A673 (cell line): ENCODE measurements at regions not wholly inside any gene's neighbourhood (a gene's known extent, or its start where the extent isn't known, plus 50 kb on each side); places are given as distances from the start of the nearest gene placed in this dataset.
"Not testable (repeated sequence)": the region's sequence is repeated elsewhere in the genome, so short reads cannot be mapped to it uniquely, and the experiment has no call there.

Experiments used
- BruUV-seq: library from RNA; stranded (reverse); fragments of 400-500 nt; replicated peaks from 2 replicates; lab custom pipeline; 2021; lab: Mats Ljungman, UMichigan
- CTCF ChIA-PET: fragments of 300-600 bp; sonication (Branson Sonifier 250); formaldehyde crosslinking; loops from one replicate; lab custom pipeline; 2022; ENCODE audit warnings: antibody characterized with exemption; lab: Charles Lee
- POLR2A ChIA-PET: fragments of 300-600 bp; sonication (Branson Sonifier 250); formaldehyde crosslinking; loops from one replicate; lab custom pipeline; 2022; ENCODE audit warnings: antibody characterized with exemption; ENCODE audit not compliant: low non-redundant PET; lab: Charles Lee
- DNase-seq: peaks from one replicate; pipeline ENCODE4 v3.0.0-alpha.2; 2015; ENCODE audit warnings: low spot score
- H3K27ac ChIP-seq: fragments of 200-600 bp; sonication (generic); 2 replicates; pipeline ENCODE4 v1.5.1; 2016; ENCODE audit warnings: mixed run types, low read depth, mild to moderate bottlenecking, mixed read lengths, antibody characterized with exemption, low read length; ENCODE audit not compliant: poor library complexity, severe bottlenecking
- H3K27me3 ChIP-seq: fragments of 200-600 bp; sonication (generic); replicated peaks from 2 replicates; pipeline ENCODE4 v1.6.1; 2017; ENCODE audit warnings: mixed run types, low read depth, mild to moderate bottlenecking, mixed read lengths, antibody characterized with exemption, low read length; ENCODE audit not compliant: insufficient read depth, poor library complexity
- H3K36me3 ChIP-seq: fragments of 200-600 bp; sonication (generic); 2 replicates; pipeline ENCODE4 v1.6.1; 2016; ENCODE audit warnings: mixed run types, mild to moderate bottlenecking, mixed read lengths, antibody characterized with exemption, low read length; ENCODE audit not compliant: insufficient read depth, poor library complexity, severe bottlenecking
- H3K4me1 ChIP-seq: fragments of 200-600 bp; sonication (generic); 2 replicates; pipeline ENCODE4 v1.6.1; 2017; ENCODE audit warnings: mixed run types, mild to moderate bottlenecking, mixed read lengths, antibody characterized with exemption, low read length; ENCODE audit not compliant: insufficient read depth, poor library complexity, severe bottlenecking
- H3K4me3 ChIP-seq: fragments of 200-600 bp; sonication (generic); 2 replicates; pipeline ENCODE4 v1.5.1; 2016; ENCODE audit warnings: low read depth, mixed run types, mild to moderate bottlenecking, mixed read lengths, low read length; ENCODE audit not compliant: poor library complexity, severe bottlenecking
- H3K9me3 ChIP-seq: fragments of 200-600 bp; sonication (generic); 2 replicates; pipeline ENCODE4 v1.6.1; 2016; ENCODE audit warnings: mixed run types, low read depth, mild to moderate bottlenecking, mixed read lengths, antibody characterized with exemption, low read length; ENCODE audit not compliant: poor library complexity, severe bottlenecking
- EZH2 ChIP-seq: fragments of 200-600 bp; sonication (generic); IDR thresholded peaks from 2 replicates; pipeline ENCODE4 v1.6.1; 2017; ENCODE audit warnings: borderline replicate concordance, low read depth, mild to moderate bottlenecking, mixed read lengths, antibody characterized with exemption, low read length; ENCODE audit not compliant: poor library complexity, severe bottlenecking
- intact Hi-C: fragments of 100-400 bp; cut with micrococcal nuclease; formaldehyde crosslinking; loops from one replicate; pipeline ENCODE4 v1.10.0; 2022; ENCODE audit not compliant: unreplicated experiment
- TF ChIP-seq, protein P1 (sequence below): fragments of 300-800, 200-600 bp; sonication (generic); conservative IDR thresholded peaks from 2 replicates; pipeline ENCODE4 v1.5.1; 2017; ENCODE audit warnings: low read depth, mild to moderate bottlenecking, antibody characterized with exemption, low read length, moderate library complexity, mixed read lengths

DNA sequence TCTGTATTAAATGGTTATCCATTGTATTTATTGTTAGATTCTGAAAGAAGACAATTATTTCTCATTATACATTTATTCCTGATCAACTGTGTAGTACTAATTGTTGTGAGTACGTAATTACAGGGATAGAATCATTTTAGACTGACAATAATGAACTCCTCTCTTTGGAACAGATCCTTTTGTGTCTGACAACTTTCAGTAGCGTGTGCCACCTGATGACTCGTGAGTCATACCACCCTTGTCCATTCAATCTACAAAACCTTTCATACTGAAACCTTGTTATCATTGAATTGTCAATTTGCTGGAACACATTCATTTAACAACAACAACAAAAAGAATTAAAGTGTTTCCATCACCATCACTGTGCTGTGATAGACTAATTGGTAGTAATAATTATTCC, 602.7 kb upstream of the PCDH7 start:
- no TSS peak for BruUV-seq
- Histone ChIP-seq H3K4me3 (no peak overlapping the region), H3K4me1 (no peaks in the 10 kb centered on the region), H3K36me3 (no peaks in the 10 kb centered on the region), H3K27ac (no peak overlapping the region), H3K27me3 (no peaks in the 10 kb centered on the region), H3K9me3 (no peaks in the 10 kb centered on the region)
- CTCF ChIA-PET = no interaction called here
- TF ChIP-seq EZH2 = no peak
- TF ChIP-seq, protein P1, sequence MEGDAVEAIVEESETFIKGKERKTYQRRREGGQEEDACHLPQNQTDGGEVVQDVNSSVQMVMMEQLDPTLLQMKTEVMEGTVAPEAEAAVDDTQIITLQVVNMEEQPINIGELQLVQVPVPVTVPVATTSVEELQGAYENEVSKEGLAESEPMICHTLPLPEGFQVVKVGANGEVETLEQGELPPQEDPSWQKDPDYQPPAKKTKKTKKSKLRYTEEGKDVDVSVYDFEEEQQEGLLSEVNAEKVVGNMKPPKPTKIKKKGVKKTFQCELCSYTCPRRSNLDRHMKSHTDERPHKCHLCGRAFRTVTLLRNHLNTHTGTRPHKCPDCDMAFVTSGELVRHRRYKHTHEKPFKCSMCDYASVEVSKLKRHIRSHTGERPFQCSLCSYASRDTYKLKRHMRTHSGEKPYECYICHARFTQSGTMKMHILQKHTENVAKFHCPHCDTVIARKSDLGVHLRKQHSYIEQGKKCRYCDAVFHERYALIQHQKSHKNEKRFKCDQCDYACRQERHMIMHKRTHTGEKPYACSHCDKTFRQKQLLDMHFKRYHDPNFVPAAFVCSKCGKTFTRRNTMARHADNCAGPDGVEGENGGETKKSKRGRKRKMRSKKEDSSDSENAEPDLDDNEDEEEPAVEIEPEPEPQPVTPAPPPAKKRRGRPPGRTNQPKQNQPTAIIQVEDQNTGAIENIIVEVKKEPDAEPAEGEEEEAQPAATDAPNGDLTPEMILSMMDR = no peak
- no peak for DNase-seq
- POLR2A ChIA-PET = no interaction called here
- intact Hi-C loops = no loop called here

DNA sequence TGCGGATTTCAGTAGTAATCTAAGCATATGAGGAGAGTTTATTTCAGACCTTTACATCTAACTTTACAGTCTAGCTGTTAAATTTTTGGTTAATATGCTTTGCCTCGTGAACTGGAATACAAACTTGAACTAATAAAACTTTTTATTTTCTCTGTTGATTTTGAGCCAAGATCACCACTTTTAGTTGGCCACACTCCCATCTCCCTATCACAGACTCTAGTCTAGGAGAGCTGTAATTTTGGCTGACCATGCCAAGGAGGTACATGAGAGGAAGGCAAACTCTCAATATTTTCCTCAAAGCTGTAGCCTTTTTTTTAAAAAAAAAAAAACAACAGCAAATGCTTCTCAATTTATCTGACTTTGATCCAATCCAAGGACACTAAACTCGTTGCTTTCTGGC, 597.5 kb upstream of the PCDH7 start:
- Histone ChIP-seq H3K4me3 (no peak overlapping the region), H3K36me3 (no peaks in the 10 kb centered on the region), H3K9me3 (no peaks in the 10 kb centered on the region), H3K4me1 (peaks cover 6% of the 10 kb centered on the region), H3K27me3 (no peaks in the 10 kb centered on the region), H3K27ac (no peak overlapping the region)
- POLR2A ChIA-PET = interaction anchor here (0.6 kb wide), 1 partner anchor 163 kb away, joined by 3 read pairs; no protein-coding TSS in a partner anchor
- CTCF ChIA-PET = no interaction called here
- BruUV-seq = no TSS peak
- TF ChIP-seq, protein P1 = no peak
- TF ChIP-seq EZH2 = no peak
- no peak for DNase-seq
- intact Hi-C loops = no loop called here

DNA sequence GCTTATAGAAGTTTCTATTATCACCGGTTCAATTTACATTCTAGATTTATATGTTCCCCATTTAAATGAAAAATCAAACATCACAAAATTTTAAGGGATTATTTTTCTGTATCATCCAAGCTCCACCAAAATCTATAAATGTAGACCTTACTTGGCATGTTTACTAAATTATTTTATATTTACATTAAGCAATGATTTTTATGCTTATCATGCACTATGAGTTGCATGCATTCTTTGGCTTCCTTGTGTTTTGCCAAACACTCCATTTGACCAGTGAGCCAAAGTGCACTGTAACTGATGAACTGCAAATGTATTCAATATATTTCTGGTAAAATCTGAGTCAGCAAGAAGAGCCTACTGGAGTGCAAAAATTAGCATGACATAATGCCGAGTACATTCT, 595.5 kb upstream of the PCDH7 start:
- H3K27ac ChIP-seq, BruUV-seq, POLR2A ChIA-PET, H3K9me3 ChIP-seq, intact Hi-C loops, CTCF ChIA-PET, H3K27me3 ChIP-seq, H3K36me3 ChIP-seq, H3K4me3 ChIP-seq, DNase-seq, H3K4me1 ChIP-seq: not testable (repeated sequence)

DNA sequence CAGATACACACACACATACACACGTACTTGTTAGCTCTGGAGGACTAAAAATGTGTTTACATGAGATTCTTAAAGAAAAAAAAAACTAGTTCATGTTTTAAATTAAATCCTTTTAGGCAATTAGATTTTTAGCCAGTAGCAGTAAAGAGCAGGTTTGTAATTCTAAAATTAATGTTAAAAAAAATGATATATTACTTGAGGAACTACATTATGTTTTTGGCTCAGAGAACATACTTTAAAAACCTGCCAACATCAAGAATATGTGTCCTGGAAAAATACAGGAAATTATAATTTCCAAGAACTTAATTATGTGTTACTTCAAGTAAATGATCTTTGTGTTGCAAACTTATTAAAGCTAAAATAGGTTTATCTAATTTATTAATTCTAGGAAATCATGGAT, 594.3 kb upstream of the PCDH7 start:
- Histone ChIP-seq H3K9me3 (no peaks in the 10 kb centered on the region), H3K4me1 (peaks cover 6% of the 10 kb centered on the region), H3K27me3 (no peaks in the 10 kb centered on the region), H3K27ac (no peak overlapping the region), H3K4me3 (no peak overlapping the region), H3K36me3 (no peaks in the 10 kb centered on the region)
- BruUV-seq = no TSS peak
- CTCF ChIA-PET = no interaction called here
- no peak for DNase-seq
- POLR2A ChIA-PET = no interaction called here
- intact Hi-C loops = no loop called here
- TF ChIP-seq EZH2 = no peak
- TF ChIP-seq, protein P1 = no peak
